Large intestine (tissue), 3 donors: ENCODE measurements at regions not wholly inside any gene's neighbourhood (a gene's known extent, or its start where the extent isn't known, plus 50 kb on each side); places are given as distances from the start of the nearest gene placed in this dataset.
"Not testable (repeated sequence)": the region's sequence is repeated elsewhere in the genome, so short reads cannot be mapped to it uniquely, and the experiment has no call there.

Source experiments
- DNase-seq, 2 donors: peaks; one replicate each; pipeline versions ENCODE4 v3.0.0 to v3.0.0-alpha.2; 2013
- H3K27ac ChIP-seq: one replicate; pipeline ENCODE4 v1.5.1; 2013; ENCODE audit warnings: low read length
- H3K27me3 ChIP-seq: 2 replicates; pipeline ENCODE4 v1.6.1; 2013; ENCODE audit warnings: low read length; ENCODE audit not compliant: control insufficient read depth, insufficient read depth
- H3K36me3 ChIP-seq: 2 replicates; pipeline ENCODE4 v1.6.1; 2013; ENCODE audit warnings: low read length; ENCODE audit not compliant: control insufficient read depth, insufficient read depth
- H3K4me1 ChIP-seq: one replicate; pipeline ENCODE4 v1.6.1; 2013; ENCODE audit warnings: low read length; ENCODE audit not compliant: control insufficient read depth, insufficient read depth
- H3K4me3 ChIP-seq: one replicate; pipeline ENCODE4 v1.5.1; 2013; ENCODE audit warnings: low read length
- H3K9me3 ChIP-seq: one replicate; pipeline ENCODE4 v1.6.1; 2013; ENCODE audit warnings: mild to moderate bottlenecking, low read depth, low read length, moderate library complexity; ENCODE audit not compliant: control insufficient read depth
- WGBS: methylation state at CpG from one replicate; pipeline ENCODE4 v1.1.5; 2013; ENCODE audit warnings: low lambda C conversion rate; ENCODE audit not compliant: insufficient coverage; 5-methylcytosine and 5-hydroxymethylcytosine counted together

DNA sequence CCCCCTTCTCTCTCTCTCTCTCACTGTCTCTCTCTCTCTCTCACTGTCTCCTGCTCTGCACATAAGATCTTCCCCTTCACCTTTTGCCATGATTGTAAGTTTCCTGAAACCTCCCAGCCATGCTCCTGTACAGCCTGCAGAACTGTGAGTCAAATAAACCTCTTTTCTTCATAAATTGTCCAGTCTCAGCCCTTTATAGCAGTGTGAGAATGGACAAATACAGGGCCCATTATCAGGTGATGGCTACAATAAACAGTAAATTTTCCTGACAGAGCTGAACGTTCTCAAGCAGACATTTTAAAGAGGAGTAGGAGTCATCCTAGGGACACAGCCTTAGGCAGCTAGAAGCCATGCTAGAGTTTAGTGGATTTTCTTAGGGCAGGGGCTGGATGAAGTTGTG, 1679.7 kb upstream of the B3GALT2 start:
- Histone ChIP-seq H3K27me3 (no peaks in the 10 kb centered on the region), H3K4me1 (no peaks in the 10 kb centered on the region), H3K9me3 (no peaks in the 10 kb centered on the region), H3K4me3 (no peak overlapping the region), H3K36me3 (no peaks in the 10 kb centered on the region), H3K27ac (no peak overlapping the region)
- DNase-seq, result no peak
- no CpG with 5 or more reads among the region's 1 CpG for WGBS

DNA sequence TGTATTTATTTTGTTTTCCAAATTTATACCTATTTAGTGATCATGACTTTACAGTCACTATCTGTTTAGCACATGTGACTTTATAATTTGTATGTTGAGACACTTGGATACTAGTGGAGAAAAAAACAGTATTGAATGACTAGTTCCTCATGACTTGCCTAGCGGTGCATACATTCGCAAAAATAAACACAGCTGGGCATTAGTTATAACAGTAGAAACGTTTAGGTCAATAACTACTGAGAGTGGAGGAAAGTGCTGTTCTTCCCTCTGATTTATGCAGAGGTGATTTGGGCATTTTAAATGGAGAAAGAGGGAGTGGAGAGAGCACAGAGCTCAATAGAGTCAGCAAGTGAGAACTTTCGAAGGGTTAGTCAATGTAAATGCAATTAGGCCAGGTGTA, 1679.0 kb upstream of the B3GALT2 start:
- H3K4me1 ChIP-seq, result no peaks in the 10 kb centered on the region
- DNase-seq, result no peak
- H3K9me3 ChIP-seq, result no peaks in the 10 kb centered on the region
- no peak overlapping the region for H3K4me3 ChIP-seq
- no peaks in the 10 kb centered on the region for H3K36me3 ChIP-seq
- 83% methylated on average over 1 of the region's 4 CpGs for WGBS
- H3K27ac ChIP-seq, result no peak overlapping the region
- H3K27me3 ChIP-seq, result no peaks in the 10 kb centered on the region

DNA sequence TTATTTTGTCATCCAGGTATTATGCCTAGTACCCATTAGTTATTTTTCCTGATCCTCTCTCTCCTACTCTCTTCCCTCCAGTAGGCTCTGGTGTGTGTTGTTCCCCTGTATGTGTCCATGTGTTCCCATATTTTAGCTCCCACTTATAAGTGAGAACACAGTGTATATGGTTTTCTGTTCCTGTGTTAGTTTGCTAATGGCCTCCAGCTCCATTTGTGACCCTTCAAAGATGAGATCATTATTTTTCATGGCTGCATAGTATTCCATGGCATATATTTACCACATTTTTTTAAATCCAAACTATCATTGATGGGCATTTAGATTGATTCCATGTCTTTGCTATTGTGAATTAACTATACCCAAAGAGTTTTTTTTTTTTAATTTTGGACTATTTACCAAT, 1675.7 kb upstream of the B3GALT2 start:
- Histone ChIP-seq H3K36me3 (no peaks in the 10 kb centered on the region), H3K4me3 (no peak overlapping the region), H3K9me3 (peaks cover 6% of the 10 kb centered on the region), H3K27ac (no peak overlapping the region), H3K27me3 (no peaks in the 10 kb centered on the region), H3K4me1 (no peaks in the 10 kb centered on the region)
- DNase-seq, result no peak

DNA sequence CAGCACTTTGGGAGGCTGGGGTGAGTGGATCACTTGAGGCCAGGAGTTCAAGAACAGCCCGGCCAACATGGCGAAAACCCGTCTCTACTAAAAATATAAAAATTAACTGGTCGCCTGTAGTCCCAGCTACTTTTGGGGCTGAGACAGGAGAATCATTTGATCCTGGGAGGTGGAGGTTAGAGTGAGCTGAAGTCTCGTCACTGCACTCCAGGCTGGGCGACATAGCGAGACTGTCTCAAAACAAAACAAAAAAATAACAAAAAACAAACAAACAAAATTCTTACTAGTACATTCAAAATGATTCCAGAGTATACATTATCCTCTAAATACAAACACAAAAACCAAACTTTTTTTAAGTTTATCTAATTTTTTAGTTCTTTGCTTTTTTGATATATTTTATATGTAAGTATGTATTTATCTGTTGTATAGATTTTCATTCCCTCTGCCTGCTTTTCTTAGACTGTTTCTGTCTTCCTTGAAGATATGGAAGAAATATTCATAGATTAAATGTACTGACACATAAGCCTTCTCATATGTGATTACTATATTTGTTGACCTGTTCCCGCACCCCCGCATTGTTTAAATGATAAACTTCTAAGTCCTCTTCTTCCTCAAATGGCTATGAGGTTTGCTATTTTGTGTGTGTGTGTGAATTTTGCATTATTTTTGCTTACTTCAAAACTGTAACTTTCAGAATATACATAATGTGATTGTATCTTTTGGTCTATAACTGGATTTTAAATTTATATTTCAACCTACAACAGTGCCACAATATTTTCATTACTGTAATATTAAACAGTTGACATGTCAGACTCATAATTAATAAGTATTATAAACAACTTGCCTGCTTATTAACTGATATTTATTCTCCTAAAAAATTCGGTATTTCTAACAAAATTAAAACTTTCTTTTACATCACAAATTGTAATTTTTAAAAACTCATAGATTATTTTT, 1674.1 kb upstream of the B3GALT2 start:
- WGBS, result 89% methylated on average over 4 of the region's 10 CpGs
- H3K4me1 ChIP-seq, result no peaks in the 10 kb centered on the region
- DNase-seq, result no peak
- no peaks in the 10 kb centered on the region for H3K36me3 ChIP-seq
- H3K27ac ChIP-seq, result no peak overlapping the region
- peaks cover 6% of the 10 kb centered on the region for H3K9me3 ChIP-seq
- no peaks in the 10 kb centered on the region for H3K27me3 ChIP-seq
- no peak overlapping the region for H3K4me3 ChIP-seq

DNA sequence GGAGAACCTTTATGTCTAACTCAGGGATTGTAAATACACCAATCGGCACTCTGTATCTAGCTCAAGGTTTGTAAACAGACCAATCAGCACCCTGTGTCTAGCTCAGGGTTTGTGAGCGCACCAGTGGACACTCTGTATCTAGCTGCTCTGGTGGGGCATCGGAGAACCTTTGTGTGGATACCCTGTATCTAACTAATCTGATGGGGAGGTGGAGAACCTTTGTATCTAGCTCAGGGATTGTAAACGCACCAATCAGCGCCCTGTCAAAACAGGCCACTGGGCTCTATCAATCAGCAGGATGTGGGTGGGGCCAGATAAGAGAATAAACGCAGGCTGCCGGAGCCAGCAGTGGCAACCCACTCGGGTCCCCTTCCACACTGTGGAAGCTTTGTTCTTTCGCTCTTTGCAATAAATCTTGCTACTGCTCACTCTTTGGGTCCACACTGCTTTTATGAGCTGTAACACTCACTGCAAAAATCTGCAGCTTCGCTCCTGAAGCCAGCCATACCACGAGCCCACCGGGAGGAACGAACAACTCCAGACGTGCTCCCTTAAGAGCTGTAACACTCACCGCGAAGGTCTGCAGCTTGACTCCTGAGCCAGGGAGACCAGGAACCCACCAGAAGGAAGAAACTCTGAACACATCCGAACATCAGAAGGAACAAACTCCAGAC, 1673.2 kb upstream of the B3GALT2 start:
- not testable (repeated sequence) for H3K4me1 ChIP-seq, H3K9me3 ChIP-seq, H3K4me3 ChIP-seq, H3K27me3 ChIP-seq, H3K27ac ChIP-seq, H3K36me3 ChIP-seq, DNase-seq
- WGBS, result 100% methylated on average over 1 of the region's 17 CpGs

DNA sequence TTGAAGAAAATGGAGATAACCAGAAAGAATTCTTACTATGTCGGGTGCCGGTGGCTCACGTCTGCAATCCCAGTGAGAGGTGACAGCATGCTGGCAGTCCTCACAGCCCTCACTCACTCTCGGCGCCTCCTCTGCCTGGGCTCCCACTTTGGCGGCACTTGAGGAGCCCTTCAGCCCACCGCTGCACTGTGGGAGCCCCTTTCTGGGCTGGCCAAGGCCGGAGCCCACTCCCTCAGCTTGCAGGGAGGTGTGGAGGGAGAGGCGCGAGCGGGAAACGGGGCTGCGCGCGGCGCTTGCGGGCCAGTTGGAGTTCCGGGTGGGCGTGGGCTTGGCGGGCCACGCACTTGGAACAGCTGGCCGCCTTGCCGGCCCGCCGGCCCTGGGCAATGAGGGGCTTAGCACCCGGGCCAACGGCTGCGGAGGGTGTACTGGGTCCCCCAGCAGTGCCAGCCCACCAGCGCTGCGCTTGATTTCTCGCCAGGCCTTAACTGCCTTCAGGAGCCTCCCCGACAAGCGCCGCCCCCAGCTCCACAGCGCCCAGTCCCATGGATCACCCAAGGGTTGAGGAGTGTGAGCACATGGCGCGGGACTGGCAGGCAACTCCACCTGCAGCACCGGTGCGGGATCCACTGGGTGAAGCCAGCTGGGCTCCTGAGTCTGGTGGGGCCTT, 1672.5 kb upstream of the B3GALT2 start:
- not testable (repeated sequence) for H3K27me3 ChIP-seq, H3K4me3 ChIP-seq, H3K4me1 ChIP-seq, DNase-seq, H3K27ac ChIP-seq, H3K9me3 ChIP-seq, H3K36me3 ChIP-seq
- WGBS, result no CpG with 5 or more reads among the region's 39 CpGs

DNA sequence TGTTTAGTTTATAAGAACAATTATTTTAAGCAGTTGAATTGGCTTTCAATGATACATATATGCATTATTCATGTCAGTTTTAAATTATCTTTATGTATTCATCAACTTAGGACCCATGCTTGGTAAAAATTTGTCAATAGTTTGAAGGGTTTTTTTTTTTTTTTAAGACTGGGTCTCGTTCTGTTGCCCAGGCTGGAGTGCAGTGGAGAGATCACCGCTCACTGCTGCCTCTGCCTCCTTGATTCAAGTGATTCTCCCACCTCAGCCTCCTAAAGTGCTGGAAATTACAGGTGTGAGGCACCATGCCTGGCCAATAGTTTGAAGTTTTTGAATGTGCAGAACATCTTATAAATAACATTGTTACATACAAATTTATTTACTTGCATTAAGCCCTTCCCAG, 1671.0 kb upstream of the B3GALT2 start:
- no peak for DNase-seq
- Histone ChIP-seq H3K27me3 (no peaks in the 10 kb centered on the region), H3K9me3 (peaks cover 6% of the 10 kb centered on the region), H3K4me3 (no peak overlapping the region), H3K4me1 (no peaks in the 10 kb centered on the region), H3K27ac (no peak overlapping the region), H3K36me3 (no peaks in the 10 kb centered on the region)
- no CpG with 5 or more reads among the region's 2 CpGs for WGBS

DNA sequence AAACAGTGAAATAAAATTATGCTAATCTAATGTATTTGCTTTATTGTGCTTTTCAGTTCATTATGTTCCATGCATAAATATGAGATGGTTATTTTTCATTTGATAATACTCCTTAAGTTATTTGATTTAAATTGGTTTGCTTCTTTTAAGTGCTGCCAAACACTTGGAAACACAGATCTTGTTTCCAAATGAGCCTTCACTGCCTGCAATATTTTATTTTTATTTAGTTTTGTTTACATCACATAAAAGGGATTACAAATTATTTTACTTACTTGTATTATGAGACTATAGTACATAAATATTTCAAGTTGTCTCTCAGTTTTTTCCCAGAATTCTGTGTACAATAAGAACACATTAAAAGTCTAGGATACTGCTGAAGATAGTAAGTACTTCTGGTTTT, 1662.4 kb upstream of the B3GALT2 start:
- no peak for DNase-seq
- no peaks in the 10 kb centered on the region for H3K4me1 ChIP-seq
- no peak overlapping the region for H3K27ac ChIP-seq
- H3K36me3 ChIP-seq, result no peaks in the 10 kb centered on the region
- no peaks in the 10 kb centered on the region for H3K9me3 ChIP-seq
- no peaks in the 10 kb centered on the region for H3K27me3 ChIP-seq
- H3K4me3 ChIP-seq, result no peak overlapping the region

DNA sequence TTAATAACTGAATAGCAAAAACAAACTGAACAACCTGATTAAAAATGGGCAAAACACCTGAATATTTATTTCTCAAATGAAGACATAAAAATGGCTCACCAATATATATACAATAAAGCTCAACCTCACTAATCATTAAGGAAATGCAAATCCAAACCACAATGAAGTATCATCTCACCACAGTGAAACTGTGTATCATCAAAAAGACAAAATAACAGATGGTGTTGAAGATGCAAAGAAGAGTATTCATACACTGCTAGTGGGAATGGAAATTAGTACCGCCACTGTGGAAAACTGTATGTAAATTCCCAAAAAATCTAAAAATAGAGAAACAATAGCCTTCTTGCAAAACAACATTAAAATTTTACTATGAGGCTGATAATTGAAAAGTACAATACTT, 1660.1 kb upstream of the B3GALT2 start:
- H3K27me3 ChIP-seq, result no peaks in the 10 kb centered on the region
- no peaks in the 10 kb centered on the region for H3K4me1 ChIP-seq
- no peak overlapping the region for H3K4me3 ChIP-seq
- H3K9me3 ChIP-seq, result no peaks in the 10 kb centered on the region
- H3K27ac ChIP-seq, result no peak overlapping the region
- WGBS, result no CpG with 5 or more reads among the region's 1 CpG
- no peak for DNase-seq
- no peaks in the 10 kb centered on the region for H3K36me3 ChIP-seq

DNA sequence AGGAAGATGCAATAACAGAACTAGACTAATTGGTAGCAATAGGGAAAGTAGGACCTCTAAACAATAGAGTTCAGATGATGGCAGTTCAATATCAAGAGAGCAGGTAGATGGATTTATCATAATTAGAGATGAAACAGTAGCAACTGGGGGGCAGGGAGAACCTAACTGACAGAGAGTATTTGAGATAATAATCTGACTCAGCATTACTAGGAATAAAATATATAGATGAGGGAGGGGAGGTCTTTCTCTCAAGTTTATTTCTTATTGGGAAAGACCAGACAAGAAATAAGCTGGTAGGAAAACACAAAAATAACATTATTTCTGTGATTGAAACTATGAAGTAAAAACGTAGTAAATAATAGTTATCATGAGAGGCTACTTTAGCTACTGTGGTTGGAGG, 1656.7 kb upstream of the B3GALT2 start:
- no peaks in the 10 kb centered on the region for H3K9me3 ChIP-seq
- no CpG with 5 or more reads among the region's 1 CpG for WGBS
- H3K4me1 ChIP-seq, result no peaks in the 10 kb centered on the region
- H3K36me3 ChIP-seq, result no peaks in the 10 kb centered on the region
- no peak overlapping the region for H3K4me3 ChIP-seq
- H3K27ac ChIP-seq, result no peak overlapping the region
- DNase-seq, result no peak
- no peaks in the 10 kb centered on the region for H3K27me3 ChIP-seq
